ENCODE measurements at regions not wholly inside any gene's neighbourhood (a gene's known extent, or its start where the extent isn't known, plus 50 kb on each side); places are given as distances from the start of the nearest gene placed in this dataset.

DNA sequence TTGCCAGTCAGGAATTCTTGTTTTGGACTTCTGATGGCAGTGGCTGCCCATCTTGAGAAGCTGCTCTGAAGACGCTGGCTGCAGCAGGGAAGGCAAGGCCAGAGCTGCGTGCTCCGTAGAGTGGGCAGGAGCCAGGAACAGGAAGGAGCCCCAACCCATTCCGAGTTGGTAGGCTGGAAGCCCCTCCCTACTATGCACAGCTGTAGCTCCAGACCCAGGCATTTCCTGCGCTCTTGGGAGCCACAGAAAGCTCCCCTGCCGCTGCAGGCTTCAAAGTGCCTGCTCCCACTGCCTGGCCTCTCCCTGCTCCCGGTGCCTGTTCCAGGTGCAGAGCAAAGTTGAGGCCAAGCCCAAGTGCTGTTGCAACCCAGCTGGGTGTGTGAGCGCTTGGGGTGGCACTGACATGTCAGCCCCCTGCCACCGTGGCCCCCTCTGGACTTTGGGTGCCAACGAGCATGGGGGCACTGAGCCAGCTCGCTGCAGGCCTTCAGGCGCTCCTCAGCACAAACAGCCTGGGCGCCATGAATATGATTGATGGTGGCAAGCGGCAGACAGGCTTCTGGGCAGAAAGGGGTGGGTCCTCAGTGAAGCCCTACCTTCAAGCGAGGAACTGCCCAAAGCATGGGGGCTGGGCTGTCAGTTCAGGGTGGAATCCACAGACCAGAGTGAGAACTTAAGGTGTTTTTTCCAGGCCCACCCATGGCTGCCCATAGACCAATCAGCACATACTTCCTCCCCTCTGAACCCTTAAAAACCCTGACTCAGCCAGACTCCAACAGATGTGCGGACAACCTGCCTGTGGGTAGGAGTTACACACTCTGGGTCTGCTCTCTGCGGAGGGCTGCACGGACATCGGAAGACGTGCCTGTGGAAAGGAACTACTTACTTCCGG is 677.2 kb upstream of the INTU start:
- Histone ChIP-seq H3K27me3 (no peaks in the 10 kb centered on the region), H3K4me1 (no peaks in the 10 kb centered on the region), H3K27ac (no peak overlapping the region), H3K9me3 (peaks cover 5% of the 10 kb centered on the region), H3K9ac (no peak overlapping the region), H3K36me3 (no peaks in the 10 kb centered on the region), H4K20me1 (no peaks in the 10 kb centered on the region), H3K4me2 (no peak overlapping the region), H3K4me3 (no peak overlapping the region)
- TF ChIP-seq Cebpa-rat (IDR thresholded peaks at IDR 0.05) = no peak

DNA sequence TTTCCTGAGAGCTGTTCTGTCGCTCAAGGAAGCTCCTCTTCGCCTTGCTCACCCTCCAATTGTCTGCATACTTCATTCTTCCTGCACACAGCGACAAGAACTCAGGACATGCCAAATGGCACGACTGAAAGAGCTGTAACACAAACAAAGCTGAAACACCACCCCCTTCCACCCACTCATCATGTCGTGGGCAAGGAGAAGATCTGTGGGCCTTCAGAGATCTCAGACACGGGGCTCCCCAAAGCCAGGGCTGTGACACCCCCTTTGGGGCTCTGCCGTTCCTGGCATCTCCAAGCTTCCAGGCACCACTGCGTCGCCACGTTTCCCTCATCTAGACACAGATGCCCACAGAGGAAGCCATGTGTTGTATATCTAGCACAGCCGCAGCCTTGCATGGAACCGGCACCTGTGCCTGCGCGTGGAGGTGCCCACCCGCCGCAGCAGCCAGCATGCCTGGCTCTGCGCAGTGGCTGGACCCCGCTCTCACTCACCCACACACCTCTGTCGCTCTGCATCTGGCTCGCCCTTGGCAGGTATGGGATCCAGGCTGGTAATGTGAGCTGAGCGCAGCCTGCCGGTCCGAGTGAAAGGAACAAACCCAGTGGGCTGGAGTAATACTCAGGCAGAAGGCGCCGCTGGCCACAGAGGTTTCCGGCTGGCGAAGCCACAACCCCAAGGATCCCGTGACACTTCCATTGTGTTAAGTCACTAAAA is 676.4 kb upstream of the INTU start:
- no peak overlapping the region for H3K9ac ChIP-seq

DNA sequence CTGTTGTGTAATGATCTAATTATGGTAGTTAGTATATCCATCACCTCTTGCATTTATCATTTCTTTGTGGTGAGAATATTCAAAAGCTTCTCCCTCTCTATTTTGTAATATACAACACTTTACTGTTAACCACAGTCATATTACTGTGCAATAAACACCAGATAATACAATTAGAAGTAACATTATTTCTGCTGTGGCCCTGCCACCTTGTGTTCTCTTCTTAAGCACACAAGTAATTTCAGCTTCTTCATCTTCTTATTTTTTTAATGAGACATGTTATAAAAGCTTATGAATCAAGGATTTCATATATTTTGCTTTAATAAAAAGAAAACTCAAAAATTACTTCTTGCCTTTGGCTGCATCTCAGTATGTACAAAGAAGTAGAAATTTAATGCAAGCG is 675.2 kb upstream of the INTU start:
- Histone ChIP-seq H3K9me3 (peaks cover 5% of the 10 kb centered on the region), H3K27ac (no peak overlapping the region), H3K9ac (no peak overlapping the region), H3K4me3 (no peak overlapping the region), H3K4me2 (no peak overlapping the region), H3K4me1 (no peaks in the 10 kb centered on the region), H3K36me3 (no peaks in the 10 kb centered on the region), H4K20me1 (no peaks in the 10 kb centered on the region), H3K27me3 (no peaks in the 10 kb centered on the region)
- TF ChIP-seq Cebpa-rat (IDR thresholded peaks at IDR 0.05) = no peak

More for the DNA sequence above, 676.4 kb upstream of the INTU start:
- H3K36me3 ChIP-seq = no peaks in the 10 kb centered on the region
- no peak overlapping the region for H3K4me3 ChIP-seq
- no peaks in the 10 kb centered on the region for H4K20me1 ChIP-seq
- H3K4me2 ChIP-seq = no peak overlapping the region
- no peaks in the 10 kb centered on the region for H3K4me1 ChIP-seq
- TF ChIP-seq Cebpa-rat (IDR thresholded peaks at IDR 0.05) = no peak
- no peak overlapping the region for H3K27ac ChIP-seq
- H3K27me3 ChIP-seq = no peaks in the 10 kb centered on the region
- peaks cover 5% of the 10 kb centered on the region for H3K9me3 ChIP-seq

DNA sequence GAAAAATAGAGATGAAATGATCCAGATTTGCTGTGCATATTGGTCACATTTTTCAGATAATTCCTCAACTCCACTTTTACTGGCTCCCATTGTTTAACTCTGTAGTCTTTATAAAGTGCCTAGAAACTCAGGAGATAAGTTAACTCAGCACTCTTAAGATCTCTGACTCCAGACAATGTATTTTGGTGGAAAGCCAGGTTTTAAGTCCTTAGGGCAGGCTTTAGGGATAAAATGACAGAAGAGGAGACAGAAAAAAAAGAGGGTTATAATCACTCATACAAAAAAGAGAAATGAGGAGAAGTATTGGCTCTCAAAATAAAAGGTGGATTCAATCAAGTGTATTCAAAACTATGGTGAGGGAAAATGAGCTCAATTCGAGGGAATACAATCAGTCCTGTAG is 674.8 kb upstream of the INTU start:
- Histone ChIP-seq H3K9ac (no peak overlapping the region), H3K4me3 (no peak overlapping the region), H4K20me1 (no peaks in the 10 kb centered on the region), H3K4me1 (no peaks in the 10 kb centered on the region), H3K9me3 (peaks cover 5% of the 10 kb centered on the region), H3K27ac (no peak overlapping the region), H3K4me2 (no peak overlapping the region), H3K36me3 (no peaks in the 10 kb centered on the region), H3K27me3 (no peaks in the 10 kb centered on the region)
- no peak for TF ChIP-seq Cebpa-rat (IDR thresholded peaks at IDR 0.05)

DNA sequence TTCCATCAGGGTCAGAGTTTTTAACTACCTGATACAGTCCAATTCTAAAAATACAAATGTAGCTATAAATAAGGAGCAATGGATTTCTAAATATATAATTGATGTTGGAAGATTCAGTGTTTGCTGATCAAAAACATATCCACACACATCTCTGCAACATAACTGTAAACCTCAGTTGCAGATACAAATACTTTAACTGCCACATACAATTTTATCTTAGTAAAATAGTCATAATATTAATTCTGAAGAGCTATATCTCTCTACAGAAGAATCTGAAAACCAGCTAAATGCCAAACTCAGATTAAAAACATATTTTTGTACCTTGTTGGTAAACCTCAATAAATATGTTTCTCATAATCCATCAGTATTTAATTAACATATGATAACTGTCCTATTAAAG is 674.3 kb upstream of the INTU start:
- Histone ChIP-seq H3K27ac (no peak overlapping the region), H3K27me3 (no peaks in the 10 kb centered on the region), H3K36me3 (no peaks in the 10 kb centered on the region), H3K4me1 (no peaks in the 10 kb centered on the region), H3K4me3 (no peak overlapping the region), H3K4me2 (no peak overlapping the region), H3K9me3 (peaks cover 5% of the 10 kb centered on the region), H3K9ac (no peak overlapping the region), H4K20me1 (no peaks in the 10 kb centered on the region)
- no peak for TF ChIP-seq Cebpa-rat (IDR thresholded peaks at IDR 0.05)

DNA sequence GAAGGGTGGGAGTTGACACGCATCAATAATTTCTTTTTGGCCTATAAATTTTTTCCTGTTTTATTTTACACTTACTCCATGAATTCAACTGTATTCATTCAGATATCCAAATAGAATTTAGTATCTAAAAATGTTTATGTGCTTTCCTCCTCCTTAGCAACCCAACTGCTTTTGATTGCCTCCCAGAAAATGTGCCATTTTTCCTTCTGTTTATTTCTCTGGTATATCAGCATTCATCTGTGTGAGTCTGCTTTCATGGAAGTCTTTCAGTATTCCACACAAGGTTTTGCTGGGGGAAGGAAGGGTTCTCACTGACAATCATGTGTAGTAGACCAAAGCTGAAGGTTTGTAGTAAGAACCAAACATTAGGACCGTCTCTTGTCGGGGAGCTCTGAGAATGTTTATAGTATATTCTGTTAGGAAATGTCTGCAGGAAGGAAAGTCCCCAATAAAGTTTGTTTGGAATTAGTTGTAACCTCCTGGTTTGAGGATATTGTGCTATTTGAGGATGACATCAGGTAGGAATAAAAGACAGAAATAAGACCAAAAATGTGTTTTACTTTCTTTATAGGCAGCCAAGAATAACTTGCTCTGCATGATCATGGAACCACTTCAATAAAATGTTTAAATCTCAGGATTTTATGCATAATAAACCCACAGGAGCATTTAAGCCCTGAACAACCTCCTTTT is 673.6 kb upstream of the INTU start:
- Histone ChIP-seq H4K20me1 (no peaks in the 10 kb centered on the region), H3K4me3 (no peak overlapping the region), H3K9ac (no peak overlapping the region), H3K27me3 (no peaks in the 10 kb centered on the region), H3K36me3 (no peaks in the 10 kb centered on the region), H3K4me2 (no peak overlapping the region), H3K4me1 (no peaks in the 10 kb centered on the region), H3K9me3 (peaks cover 5% of the 10 kb centered on the region), H3K27ac (no peak overlapping the region)
- no peak for TF ChIP-seq Cebpa-rat (IDR thresholded peaks at IDR 0.05)

DNA sequence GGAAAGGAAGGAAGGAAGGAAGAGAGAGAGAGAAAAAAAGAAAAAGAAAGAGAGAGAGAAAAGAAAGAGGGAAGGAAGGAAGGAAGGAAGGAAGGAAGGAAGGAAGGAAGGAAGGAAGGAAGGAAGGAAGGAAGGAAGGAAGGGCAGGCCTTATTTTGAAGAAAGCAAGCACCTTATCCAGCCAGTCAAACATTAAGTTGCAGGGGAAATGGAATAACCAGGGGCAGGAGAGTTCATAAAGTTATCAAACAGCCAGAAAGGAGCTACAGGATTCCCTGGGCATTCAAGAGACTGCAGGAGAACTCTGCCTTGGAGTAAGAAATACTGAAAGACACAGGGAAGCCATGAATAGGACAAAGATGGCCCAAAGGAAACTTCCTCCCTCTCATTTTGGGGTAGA is 672.0 kb upstream of the INTU start:
- H3K9ac ChIP-seq = no peak overlapping the region
- no peak overlapping the region for H3K27ac ChIP-seq
- no peaks in the 10 kb centered on the region for H4K20me1 ChIP-seq
- no peaks in the 10 kb centered on the region for H3K36me3 ChIP-seq
- no peak overlapping the region for H3K4me3 ChIP-seq
- no peaks in the 10 kb centered on the region for H3K9me3 ChIP-seq
- H3K27me3 ChIP-seq = no peaks in the 10 kb centered on the region
- H3K4me1 ChIP-seq = no peaks in the 10 kb centered on the region
- TF ChIP-seq Cebpa-rat (IDR thresholded peaks at IDR 0.05) = no peak
- no peak overlapping the region for H3K4me2 ChIP-seq

DNA sequence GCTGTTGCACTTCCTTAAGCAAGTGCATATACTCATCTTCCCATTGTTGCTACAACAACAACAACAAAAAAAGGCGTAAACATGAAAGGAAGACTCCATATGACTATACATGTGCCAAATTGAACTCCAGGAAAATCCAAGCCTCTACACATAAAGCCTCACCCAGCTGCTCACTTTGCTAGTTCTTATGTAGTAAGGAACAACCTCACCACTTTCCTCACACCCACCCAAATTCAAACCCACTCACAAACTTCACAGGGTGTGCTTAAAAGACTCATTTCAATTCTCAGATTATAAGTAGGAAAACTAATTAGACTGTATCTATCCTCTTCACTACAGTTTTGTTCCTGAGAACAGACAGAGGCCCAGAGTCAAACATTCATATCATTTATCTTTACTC is 671.1 kb upstream of the INTU start:
- no peak for TF ChIP-seq Cebpa-rat (IDR thresholded peaks at IDR 0.05)
- Histone ChIP-seq H3K4me3 (no peak overlapping the region), H3K27me3 (no peaks in the 10 kb centered on the region), H3K9ac (no peak overlapping the region), H3K4me1 (no peaks in the 10 kb centered on the region), H3K4me2 (no peak overlapping the region), H3K36me3 (no peaks in the 10 kb centered on the region), H3K27ac (no peak overlapping the region), H3K9me3 (no peaks in the 10 kb centered on the region), H4K20me1 (no peaks in the 10 kb centered on the region)

DNA sequence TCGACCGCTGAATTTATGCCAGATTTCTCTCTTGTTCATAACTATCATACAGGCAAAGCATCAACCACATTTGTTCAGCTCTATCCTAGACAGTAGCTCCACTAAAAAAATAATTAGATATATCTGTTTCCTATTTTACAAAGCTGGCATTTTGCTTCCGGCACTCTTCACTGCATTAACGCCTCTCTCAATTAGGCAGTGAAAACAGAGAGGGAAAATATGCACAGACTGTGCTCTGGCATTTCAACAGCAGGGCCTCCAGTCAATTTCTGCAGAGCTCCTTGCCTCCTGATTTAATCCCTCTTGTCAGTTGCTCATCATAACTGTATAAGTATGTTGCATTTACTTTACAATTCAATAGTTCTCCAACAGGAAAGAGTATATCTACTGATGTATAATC is 666.9 kb upstream of the INTU start:
- Histone ChIP-seq H3K4me3 (no peak overlapping the region), H4K20me1 (no peaks in the 10 kb centered on the region), H3K36me3 (no peaks in the 10 kb centered on the region), H3K9ac (no peak overlapping the region), H3K27ac (no peak overlapping the region), H3K4me1 (no peaks in the 10 kb centered on the region), H3K27me3 (no peaks in the 10 kb centered on the region), H3K9me3 (no peaks in the 10 kb centered on the region), H3K4me2 (no peak overlapping the region)
- no peak for TF ChIP-seq Cebpa-rat (IDR thresholded peaks at IDR 0.05)

Measured in BLaER1 (cell line).